Endothelial cell of umbilical vein (primary cell): ENCODE measurements at regions not wholly inside any gene's neighbourhood (a gene's known extent, or its start where the extent isn't known, plus 50 kb on each side); places are given as distances from the start of the nearest gene placed in this dataset.

ENCODE experiments used
- BruUV-seq: library from RNA; stranded (reverse); fragments of 400-500 nt; replicated peaks from 2 replicates; lab custom pipeline; 2021; lab: Mats Ljungman, UMichigan
- CTCF ChIA-PET: fragments of 300-600, 350-600 bp; sonication (Branson Sonifier 250); formaldehyde crosslinking; loops from one replicate; lab custom pipeline; 2021; ENCODE audit warnings: antibody characterized with exemption, inconsistent platforms; lab: Charles Lee
- POLR2A ChIA-PET: fragments of 300-600, 350-600 bp; sonication (Branson Sonifier 250); formaldehyde crosslinking; loops from one replicate; lab custom pipeline; 2021; ENCODE audit warnings: antibody characterized with exemption, inconsistent platforms; lab: Charles Lee
- DNase-seq: peaks from one replicate; pipeline ENCODE4 v3.0.0-alpha.2; 2011; ENCODE audit warnings: low read depth, low spot score
- FAIRE-seq: peaks from 2 replicates; lab custom pipeline; 2011; peaks lifted over from hg19 to GRCh38; lab: Jason Lieb, UNC
- H2AFZ ChIP-seq: 2 replicates; pipeline ENCODE4 v1.6.0; 2012; ENCODE audit warnings: low read depth, low read length, control low read depth, inconsistent platforms
- H3K27ac ChIP-seq: 2 replicates; pipeline ENCODE4 v1.5.1; 2011; ENCODE audit warnings: low read depth, mild to moderate bottlenecking, control low read depth, low read length, moderate library complexity; ENCODE audit not compliant: insufficient read depth
- H3K27me3 ChIP-seq, 2 experiments: 2 replicates each; pipeline versions ENCODE4 v1.6.0 to v1.6.1; 2011; ENCODE audit warnings: low read length in 2 of 2, mixed read lengths in 1 of 2; ENCODE audit not compliant: control insufficient read depth in 2 of 2, insufficient read depth in 2 of 2
- H3K36me3 ChIP-seq, 2 experiments: 2 replicates in 1 of 2; 3 replicates in 1 of 2; pipeline ENCODE4 v1.5.1; 2011; ENCODE audit warnings: low read length in 2 of 2, mild to moderate bottlenecking in 1 of 2, moderate library complexity in 1 of 2; ENCODE audit not compliant: control insufficient read depth in 2 of 2, insufficient read depth in 2 of 2; ENCODE audit errors: extremely low read depth in 1 of 2
- H3K4me1 ChIP-seq: 3 replicates; pipeline ENCODE4 v1.5.1; 2011; ENCODE audit warnings: mild to moderate bottlenecking, low read length; ENCODE audit not compliant: control insufficient read depth, insufficient read depth; ENCODE audit errors: extremely low read depth
- H3K4me2 ChIP-seq: 2 replicates; pipeline ENCODE4 v1.6.1; 2011; ENCODE audit warnings: low read length, control low read depth, mixed read lengths; ENCODE audit not compliant: insufficient read depth
- H3K4me3 ChIP-seq, 3 experiments: fragments of 200-600 bp in 1 of 3; sonication (generic), shearing (Covaris generic) in 1 of 3; replicated peaks in 1 of 3; 2 replicates each; pipeline ENCODE4 v1.5.1; 2011 to 2016; ENCODE audit warnings: control low read depth in 3 of 3, low read length in 3 of 3, mild to moderate bottlenecking in 2 of 3, inconsistent platforms in 1 of 3, low read depth in 1 of 3, moderate library complexity in 1 of 3; ENCODE audit not compliant: insufficient read depth in 1 of 3
- H3K79me2 ChIP-seq: 2 replicates; pipeline ENCODE4 v1.6.0; 2012; ENCODE audit warnings: low read length, inconsistent platforms; ENCODE audit not compliant: control insufficient read depth, insufficient read depth
- H3K9ac ChIP-seq: replicated peaks from 2 replicates; pipeline ENCODE3; 2011; ENCODE audit warnings: low read length, control low read depth; ENCODE audit not compliant: insufficient read depth; ENCODE audit errors: extremely low read depth
- H3K9me1 ChIP-seq: replicated peaks from 3 replicates; pipeline ENCODE4 v1.6.0; 2011; ENCODE audit warnings: mild to moderate bottlenecking, low read length; ENCODE audit not compliant: control insufficient read depth, insufficient read depth; ENCODE audit errors: extremely low read depth
- H3K9me3 ChIP-seq: replicated peaks from 2 replicates; pipeline ENCODE4 v1.5.1; 2012; ENCODE audit warnings: low read length, inconsistent platforms; ENCODE audit not compliant: control insufficient read depth, insufficient read depth
- H4K20me1 ChIP-seq: replicated peaks from 2 replicates; pipeline ENCODE3; 2011; ENCODE audit warnings: mild to moderate bottlenecking, low read length; ENCODE audit not compliant: control insufficient read depth, insufficient read depth; ENCODE audit errors: extremely low read depth
- EZH2 ChIP-seq: IDR thresholded peaks from 2 replicates; pipeline ENCODE4 v1.6.1; 2012; ENCODE audit warnings: borderline replicate concordance, low read depth, mild to moderate bottlenecking, moderate library complexity, low read length, inconsistent platforms; ENCODE audit not compliant: severe bottlenecking
- FOS ChIP-seq: IDR thresholded peaks from 2 replicates; pipeline ENCODE4 v1.6.1; 2011; ENCODE audit warnings: mild to moderate bottlenecking, low read length, moderate library complexity, borderline replicate concordance; ENCODE audit not compliant: insufficient read depth
- GATA2 ChIP-seq: IDR thresholded peaks from 2 replicates; pipeline ENCODE4 v1.7.0; 2011; ENCODE audit warnings: low read depth, mild to moderate bottlenecking, moderate library complexity, mixed read lengths, low read length; ENCODE audit not compliant: insufficient read length, insufficient read depth
- MAX ChIP-seq: IDR thresholded peaks from 2 replicates; pipeline ENCODE4 v1.6.1; 2011; ENCODE audit not compliant: insufficient read depth, insufficient read length
- MYC ChIP-seq: IDR thresholded peaks from one replicate; pipeline ENCODE4 v1.6.1; 2011; ENCODE audit warnings: mild to moderate bottlenecking, low read depth, low read length
- POLR2A ChIP-seq: IDR thresholded peaks from 2 replicates; pipeline ENCODE4 v1.6.1; 2012; ENCODE audit warnings: low read depth, mild to moderate bottlenecking, control low read depth, low read length
- POLR2AphosphoS5 ChIP-seq: IDR thresholded peaks from 2 replicates; pipeline ENCODE4 v1.6.1; 2012; ENCODE audit warnings: low read depth, mild to moderate bottlenecking, control low read depth, low read length, moderate library complexity; ENCODE audit not compliant: insufficient read depth
- dilution Hi-C: fragments of 300-500 bp; cut with MboI; formaldehyde crosslinking; loops from one replicate; pipeline ENCODE4 v1.15.0; 2019; ENCODE audit warnings: low sequenced_read_pairs; ENCODE audit not compliant: extremely low pct_ligation_motif_present
- intact Hi-C: fragments of 100-400 bp; cut with micrococcal nuclease; formaldehyde crosslinking; loops from one replicate; pipeline ENCODE4 v1.10.0; 2022
- TF ChIP-seq, protein P1 (sequence below), 2 donors: IDR thresholded peaks; 1 replicate in 1 of 2; 2 replicates in 1 of 2; pipeline ENCODE4 v1.5.1; 2011; ENCODE audit warnings: low read length in 2 of 2, mild to moderate bottlenecking in 2 of 2, moderate library complexity in 2 of 2, control low read depth in 1 of 2, inconsistent platforms in 1 of 2, low read depth in 1 of 2; ENCODE audit not compliant: insufficient read depth in 1 of 2; ENCODE audit errors: extremely low read depth in 1 of 2

DNA sequence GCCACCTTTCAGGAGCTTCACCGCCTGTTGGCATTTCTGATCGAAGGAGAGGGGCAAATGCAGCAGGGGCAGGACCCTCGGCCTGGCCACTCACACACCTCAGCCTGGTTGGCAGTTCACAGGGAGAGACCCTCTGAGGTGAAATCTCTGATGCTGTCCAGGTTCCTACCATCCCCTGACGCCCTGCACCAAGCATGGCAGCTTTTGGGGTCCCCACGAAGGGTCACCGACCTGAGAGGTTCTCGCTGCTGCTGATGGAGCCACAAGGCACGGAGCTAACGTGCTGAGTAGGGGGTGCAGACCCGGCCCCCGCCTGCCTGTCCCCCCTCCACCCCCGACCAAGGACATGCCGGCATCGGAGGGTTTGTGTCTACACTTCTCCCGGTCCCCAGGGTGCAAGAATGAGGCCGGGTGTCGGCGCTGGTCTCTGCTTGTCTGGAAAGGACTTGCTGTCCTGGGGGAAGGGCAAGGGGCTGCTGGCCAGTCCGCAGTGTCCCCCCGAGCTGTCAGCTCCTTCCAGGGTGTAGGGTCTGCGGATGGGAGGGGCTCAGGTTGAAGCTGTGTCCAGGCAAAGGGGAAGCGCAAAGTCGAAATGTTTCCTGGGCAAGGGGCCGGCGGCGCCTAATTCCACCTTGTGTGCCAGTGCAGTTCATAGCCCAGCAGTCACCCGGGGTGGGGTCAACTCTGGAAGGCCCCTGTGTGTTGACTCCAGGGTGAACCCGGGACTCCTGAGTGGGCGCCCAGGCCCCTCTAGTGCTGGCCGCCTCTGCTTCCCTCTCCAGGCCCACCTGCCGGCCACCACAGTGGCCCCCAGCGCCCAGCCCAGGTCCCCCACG is 132.6 kb downstream of the DNAJB6 start:
- BruUV-seq = no TSS peak

DNA sequence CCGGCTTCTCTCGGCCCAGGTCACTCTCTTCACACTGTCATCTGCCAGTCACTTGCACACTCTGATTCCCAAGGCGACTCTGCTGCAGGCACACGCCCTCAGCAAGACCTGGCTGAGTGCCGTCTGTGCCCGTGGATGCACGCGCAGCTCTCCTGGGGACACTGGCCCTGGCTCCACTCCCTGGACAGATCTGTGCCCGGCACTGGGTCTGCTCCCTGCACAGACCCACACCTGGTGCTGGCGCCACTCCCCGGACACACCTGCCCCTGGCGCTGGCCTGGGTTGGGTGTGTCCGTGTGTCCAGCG is 133.2 kb downstream of the DNAJB6 start:
- CTCF ChIA-PET = no interaction called here
- no peak for TF ChIP-seq MYC
- no peak for TF ChIP-seq POLR2A
- TF ChIP-seq FOS = no peak
- no peak for TF ChIP-seq GATA2
- no peak for TF ChIP-seq MAX
- TF ChIP-seq EZH2 = no peak
- TF ChIP-seq POLR2AphosphoS5 = no peak
- TF ChIP-seq, protein P1, sequence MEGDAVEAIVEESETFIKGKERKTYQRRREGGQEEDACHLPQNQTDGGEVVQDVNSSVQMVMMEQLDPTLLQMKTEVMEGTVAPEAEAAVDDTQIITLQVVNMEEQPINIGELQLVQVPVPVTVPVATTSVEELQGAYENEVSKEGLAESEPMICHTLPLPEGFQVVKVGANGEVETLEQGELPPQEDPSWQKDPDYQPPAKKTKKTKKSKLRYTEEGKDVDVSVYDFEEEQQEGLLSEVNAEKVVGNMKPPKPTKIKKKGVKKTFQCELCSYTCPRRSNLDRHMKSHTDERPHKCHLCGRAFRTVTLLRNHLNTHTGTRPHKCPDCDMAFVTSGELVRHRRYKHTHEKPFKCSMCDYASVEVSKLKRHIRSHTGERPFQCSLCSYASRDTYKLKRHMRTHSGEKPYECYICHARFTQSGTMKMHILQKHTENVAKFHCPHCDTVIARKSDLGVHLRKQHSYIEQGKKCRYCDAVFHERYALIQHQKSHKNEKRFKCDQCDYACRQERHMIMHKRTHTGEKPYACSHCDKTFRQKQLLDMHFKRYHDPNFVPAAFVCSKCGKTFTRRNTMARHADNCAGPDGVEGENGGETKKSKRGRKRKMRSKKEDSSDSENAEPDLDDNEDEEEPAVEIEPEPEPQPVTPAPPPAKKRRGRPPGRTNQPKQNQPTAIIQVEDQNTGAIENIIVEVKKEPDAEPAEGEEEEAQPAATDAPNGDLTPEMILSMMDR (IDR thresholded peaks at IDR 0.05; ENCODE audit: extremely low read depth in 1 of 2, insufficient read depth in 1 of 2, low read depth in 1 of 2, low read length in 2 of 2) = no peak
- DNase-seq (no peak), FAIRE-seq (no peak)
- dilution Hi-C loops = no loop called here
- no peaks in the 10 kb centered on the region for H3K9me3 ChIP-seq
- no peaks in the 10 kb centered on the region for H3K36me3 ChIP-seq
- H3K4me2 ChIP-seq = no peak overlapping the region
- H2AFZ ChIP-seq = no peak overlapping the region
- no peak overlapping the region for H3K27ac ChIP-seq
- no peak overlapping the region for H3K9ac ChIP-seq
- no peaks in the 10 kb centered on the region for H4K20me1 ChIP-seq
- BruUV-seq = no TSS peak
- H3K9me1 ChIP-seq = no peaks in the 10 kb centered on the region
- POLR2A ChIA-PET = no interaction called here
- H3K4me1 ChIP-seq = no peaks in the 10 kb centered on the region
- H3K4me3 ChIP-seq = no peak overlapping the region
- H3K27me3 ChIP-seq = no peaks in the 10 kb centered on the region
- H3K79me2 ChIP-seq = no peaks in the 10 kb centered on the region
- intact Hi-C loops = no loop called here

More for the DNA sequence above, 132.6 kb downstream of the DNAJB6 start:
- FAIRE-seq (no peak), DNase-seq (no peak)
- no peaks in the 10 kb centered on the region for H3K9me3 ChIP-seq
- no peaks in the 10 kb centered on the region for H4K20me1 ChIP-seq
- H3K4me3 ChIP-seq = no peak overlapping the region
- intact Hi-C loops = no loop called here
- ChIA-PET CTCF (no interaction called here), POLR2A (no interaction called here)
- H3K9me1 ChIP-seq = no peaks in the 10 kb centered on the region
- H2AFZ ChIP-seq = no peak overlapping the region
- dilution Hi-C loops = no loop called here
- no peak overlapping the region for H3K27ac ChIP-seq
- no peaks in the 10 kb centered on the region for H3K4me1 ChIP-seq
- TF ChIP-seq GATA2 (no peak), FOS (no peak), EZH2 (no peak), MYC (no peak)
- TF ChIP-seq, protein P1 (IDR thresholded peaks at IDR 0.05; ENCODE audit: extremely low read depth in 1 of 2, insufficient read depth in 1 of 2, low read depth in 1 of 2, low read length in 2 of 2) = no peak
- no peaks in the 10 kb centered on the region for H3K79me2 ChIP-seq
- no peak overlapping the region for H3K9ac ChIP-seq
- H3K36me3 ChIP-seq = no peaks in the 10 kb centered on the region
- H3K4me2 ChIP-seq = no peak overlapping the region
- no peaks in the 10 kb centered on the region for H3K27me3 ChIP-seq
